Keratinocyte (primary cell): ENCODE measurements at regions not wholly inside any gene's neighbourhood (a gene's known extent, or its start where the extent isn't known, plus 50 kb on each side); places are given as distances from the start of the nearest gene placed in this dataset.

Experiments used
- DNase-seq: peaks from one replicate; pipeline ENCODE4 v3.0.0-alpha.2; 2011; ENCODE audit warnings: low read depth, missing footprints, low spot score
- FAIRE-seq: peaks from 2 replicates; lab custom pipeline; 2011; peaks lifted over from hg19 to GRCh38; lab: Jason Lieb, UNC
- H2AFZ ChIP-seq: 2 replicates; pipeline ENCODE4 v1.6.0; 2012; ENCODE audit warnings: low read length, control low read depth, inconsistent platforms; ENCODE audit not compliant: control insufficient read depth
- H3K27ac ChIP-seq: 2 replicates; pipeline ENCODE4 v1.5.1; 2011; ENCODE audit warnings: low read length; ENCODE audit not compliant: control insufficient read depth, insufficient read depth
- H3K27me3 ChIP-seq: 3 replicates; pipeline ENCODE4 v1.6.0; 2011; ENCODE audit warnings: low read length; ENCODE audit not compliant: control insufficient read depth, insufficient read depth; ENCODE audit errors: extremely low read depth
- H3K36me3 ChIP-seq, 2 experiments: 2 replicates in 1 of 2; 3 replicates in 1 of 2; pipeline ENCODE4 v1.5.1; 2011; ENCODE audit warnings: low read length in 2 of 2, mild to moderate bottlenecking in 1 of 2; ENCODE audit not compliant: control insufficient read depth in 2 of 2, insufficient read depth in 2 of 2; ENCODE audit errors: extremely low read depth in 1 of 2
- H3K4me1 ChIP-seq: 3 replicates; pipeline ENCODE4 v1.5.1; 2011; ENCODE audit warnings: low read length; ENCODE audit not compliant: control insufficient read depth, insufficient read depth; ENCODE audit errors: extremely low read depth
- H3K4me2 ChIP-seq: 3 replicates; pipeline ENCODE4 v1.6.0; 2011; ENCODE audit warnings: low read depth, low read length; ENCODE audit not compliant: control insufficient read depth, insufficient read depth; ENCODE audit errors: extremely low read depth
- H3K4me3 ChIP-seq, 3 experiments: fragments of 200-600 bp in 1 of 3; sonication (generic) in 1 of 3; 2 replicates in 2 of 3; 3 replicates in 1 of 3; pipeline ENCODE4 v1.5.1; 2011 to 2016; ENCODE audit warnings: low read length in 3 of 3, mild to moderate bottlenecking in 3 of 3, control low read depth in 2 of 3, inconsistent platforms in 1 of 3, low read depth in 1 of 3, mixed read lengths in 1 of 3, mixed run types in 1 of 3, moderate library complexity in 1 of 3; ENCODE audit not compliant: control insufficient read depth in 2 of 3, insufficient read depth in 2 of 3; ENCODE audit errors: extremely low read depth in 1 of 3
- H3K79me2 ChIP-seq: 2 replicates; pipeline ENCODE4 v1.6.0; 2012; ENCODE audit warnings: low read length; ENCODE audit not compliant: control insufficient read depth, insufficient read depth
- H3K9ac ChIP-seq: 3 replicates; pipeline ENCODE4 v1.6.0; 2011; ENCODE audit warnings: low read length; ENCODE audit not compliant: control insufficient read depth, insufficient read depth; ENCODE audit errors: extremely low read depth
- H3K9me1 ChIP-seq: 3 replicates; pipeline ENCODE4 v1.6.0; 2011; ENCODE audit warnings: low read length; ENCODE audit not compliant: control insufficient read depth, insufficient read depth; ENCODE audit errors: extremely low read depth
- H3K9me3 ChIP-seq: 2 replicates; pipeline ENCODE4 v1.5.1; 2012; ENCODE audit warnings: low read depth, low read length; ENCODE audit not compliant: control insufficient read depth
- H4K20me1 ChIP-seq: 3 replicates; pipeline ENCODE4 v1.6.0; 2011; ENCODE audit warnings: low read length; ENCODE audit not compliant: control insufficient read depth, insufficient read depth; ENCODE audit errors: extremely low read depth
- EZH2 ChIP-seq: IDR thresholded peaks from one replicate; pipeline ENCODE4 v1.6.1; 2012; ENCODE audit warnings: inconsistent platforms, mild to moderate bottlenecking, low read length, moderate library complexity
- dilution Hi-C: fragments of 300-500 bp; cut with MboI; formaldehyde crosslinking; loops from one replicate; pipeline ENCODE4 v1.7.0; 2020; ENCODE audit warnings: low sequenced_read_pairs; ENCODE audit not compliant: extremely low pct_ligation_motif_present
- TF ChIP-seq, protein P1 (sequence below), 3 experiments: IDR thresholded peaks in 1 of 3; conservative IDR thresholded peaks in 1 of 3; optimal IDR thresholded peaks in 1 of 3; 2 replicates in 2 of 3; 3 replicates in 1 of 3; pipeline versions ENCODE3 to v1.5.1; 2011; ENCODE audit warnings: low read length in 3 of 3, mild to moderate bottlenecking in 3 of 3, moderate library complexity in 2 of 3, control low read depth in 1 of 3, inconsistent platforms in 1 of 3; ENCODE audit not compliant: insufficient read depth in 2 of 3; ENCODE audit errors: extremely low read depth in 1 of 3

GRCh38 chr2:75340560-75340959 lies 141.2 kb upstream of the TACR1 start:
- H3K9ac ChIP-seq = no peak overlapping the region
- H3K9me3 ChIP-seq = no peaks in the 10 kb centered on the region
- H3K36me3 ChIP-seq = no peaks in the 10 kb centered on the region
- H3K79me2 ChIP-seq = no peaks in the 10 kb centered on the region
- no peaks in the 10 kb centered on the region for H3K4me1 ChIP-seq
- dilution Hi-C loops = no loop called here
- FAIRE-seq (no peak), DNase-seq (no peak)
- no peak overlapping the region for H2AFZ ChIP-seq
- H3K4me3 ChIP-seq = no peak overlapping the region
- H4K20me1 ChIP-seq = no peaks in the 10 kb centered on the region
- H3K4me2 ChIP-seq = no peak overlapping the region
- no peak for TF ChIP-seq EZH2
- TF ChIP-seq, protein P1, sequence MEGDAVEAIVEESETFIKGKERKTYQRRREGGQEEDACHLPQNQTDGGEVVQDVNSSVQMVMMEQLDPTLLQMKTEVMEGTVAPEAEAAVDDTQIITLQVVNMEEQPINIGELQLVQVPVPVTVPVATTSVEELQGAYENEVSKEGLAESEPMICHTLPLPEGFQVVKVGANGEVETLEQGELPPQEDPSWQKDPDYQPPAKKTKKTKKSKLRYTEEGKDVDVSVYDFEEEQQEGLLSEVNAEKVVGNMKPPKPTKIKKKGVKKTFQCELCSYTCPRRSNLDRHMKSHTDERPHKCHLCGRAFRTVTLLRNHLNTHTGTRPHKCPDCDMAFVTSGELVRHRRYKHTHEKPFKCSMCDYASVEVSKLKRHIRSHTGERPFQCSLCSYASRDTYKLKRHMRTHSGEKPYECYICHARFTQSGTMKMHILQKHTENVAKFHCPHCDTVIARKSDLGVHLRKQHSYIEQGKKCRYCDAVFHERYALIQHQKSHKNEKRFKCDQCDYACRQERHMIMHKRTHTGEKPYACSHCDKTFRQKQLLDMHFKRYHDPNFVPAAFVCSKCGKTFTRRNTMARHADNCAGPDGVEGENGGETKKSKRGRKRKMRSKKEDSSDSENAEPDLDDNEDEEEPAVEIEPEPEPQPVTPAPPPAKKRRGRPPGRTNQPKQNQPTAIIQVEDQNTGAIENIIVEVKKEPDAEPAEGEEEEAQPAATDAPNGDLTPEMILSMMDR (optimal IDR thresholded peaks at IDR 0.05 in 1 of 3, IDR thresholded peaks at IDR 0.05 in 1 of 3, conservative IDR thresholded peaks at IDR 0.05 in 1 of 3; ENCODE audit: extremely low read depth in 1 of 3, insufficient read depth in 2 of 3, low read length in 3 of 3) = no peak
- no peaks in the 10 kb centered on the region for H3K27me3 ChIP-seq
- no peaks in the 10 kb centered on the region for H3K9me1 ChIP-seq
- no peak overlapping the region for H3K27ac ChIP-seq

GRCh38 chr2:75338461-75338860 lies 139.1 kb upstream of the TACR1 start:
- Histone ChIP-seq H3K9ac (no peak overlapping the region), H3K4me2 (no peak overlapping the region), H3K36me3 (no peaks in the 10 kb centered on the region)

More at GRCh38 chr2:75338461-75338860, 139.1 kb upstream of the TACR1 start:
- Histone ChIP-seq H3K9me1 (no peaks in the 10 kb centered on the region), H3K27ac (no peak overlapping the region), H3K4me1 (no peaks in the 10 kb centered on the region), H4K20me1 (no peaks in the 10 kb centered on the region), H3K4me3 (no peak overlapping the region), H3K79me2 (no peaks in the 10 kb centered on the region), H2AFZ (no peak overlapping the region), H3K27me3 (no peaks in the 10 kb centered on the region), H3K9me3 (no peaks in the 10 kb centered on the region)
- TF ChIP-seq, protein P1 (optimal IDR thresholded peaks at IDR 0.05 in 1 of 3, IDR thresholded peaks at IDR 0.05 in 1 of 3, conservative IDR thresholded peaks at IDR 0.05 in 1 of 3; ENCODE audit: extremely low read depth in 1 of 3, insufficient read depth in 2 of 3, low read length in 3 of 3) = no peak
- no peak for TF ChIP-seq EZH2
- DNase-seq (no peak), FAIRE-seq (no peak)
- dilution Hi-C loops = no loop called here
